Astrocyte (in vitro differentiated cells and primary cell): ENCODE measurements at regions not wholly inside any gene's neighbourhood (a gene's known extent, or its start where the extent isn't known, plus 50 kb on each side); places are given as distances from the start of the nearest gene placed in this dataset.

Experiments used
- EZH2 ChIP-seq: IDR thresholded peaks from 2 replicates; pipeline ENCODE4 v1.6.1; 2012; ENCODE audit warnings: mild to moderate bottlenecking, low read length, inconsistent platforms; ENCODE audit not compliant: insufficient read depth
- TF ChIP-seq, protein P1 (sequence below): IDR thresholded peaks from 2 replicates; pipeline ENCODE4 v1.5.1; 2011; ENCODE audit warnings: low read depth, mild to moderate bottlenecking, inconsistent platforms, low read length, moderate library complexity; ENCODE audit not compliant: insufficient read depth

- no peak for TF ChIP-seq EZH2
- TF ChIP-seq, protein P1, sequence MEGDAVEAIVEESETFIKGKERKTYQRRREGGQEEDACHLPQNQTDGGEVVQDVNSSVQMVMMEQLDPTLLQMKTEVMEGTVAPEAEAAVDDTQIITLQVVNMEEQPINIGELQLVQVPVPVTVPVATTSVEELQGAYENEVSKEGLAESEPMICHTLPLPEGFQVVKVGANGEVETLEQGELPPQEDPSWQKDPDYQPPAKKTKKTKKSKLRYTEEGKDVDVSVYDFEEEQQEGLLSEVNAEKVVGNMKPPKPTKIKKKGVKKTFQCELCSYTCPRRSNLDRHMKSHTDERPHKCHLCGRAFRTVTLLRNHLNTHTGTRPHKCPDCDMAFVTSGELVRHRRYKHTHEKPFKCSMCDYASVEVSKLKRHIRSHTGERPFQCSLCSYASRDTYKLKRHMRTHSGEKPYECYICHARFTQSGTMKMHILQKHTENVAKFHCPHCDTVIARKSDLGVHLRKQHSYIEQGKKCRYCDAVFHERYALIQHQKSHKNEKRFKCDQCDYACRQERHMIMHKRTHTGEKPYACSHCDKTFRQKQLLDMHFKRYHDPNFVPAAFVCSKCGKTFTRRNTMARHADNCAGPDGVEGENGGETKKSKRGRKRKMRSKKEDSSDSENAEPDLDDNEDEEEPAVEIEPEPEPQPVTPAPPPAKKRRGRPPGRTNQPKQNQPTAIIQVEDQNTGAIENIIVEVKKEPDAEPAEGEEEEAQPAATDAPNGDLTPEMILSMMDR: no peak
These were observed 107.6 kb upstream of the CTAGE1 start for GRCh38 chr18:22525313-22525712.
